PFSK-1 (cell line): ENCODE measurements at regions not wholly inside any gene's neighbourhood (a gene's known extent, or its start where the extent isn't known, plus 50 kb on each side); places are given as distances from the start of the nearest gene placed in this dataset.

Experiments
- FOXP2 ChIP-seq: optimal IDR thresholded peaks from 2 replicates; pipeline ENCODE3; 2011; ENCODE audit warnings: borderline replicate concordance, control low read depth, inconsistent platforms; ENCODE audit not compliant: insufficient read depth; ENCODE audit errors: extremely low read length, extremely low read depth
- POLR2AphosphoS5 ChIP-seq: IDR thresholded peaks from 2 replicates; pipeline ENCODE4 v1.6.1; 2012; ENCODE audit warnings: low read depth, mild to moderate bottlenecking, control low read depth, low read length, moderate library complexity
- SIN3A ChIP-seq: IDR thresholded peaks from 2 replicates; pipeline ENCODE4 v1.6.1; 2012; ENCODE audit warnings: mild to moderate bottlenecking, low read length, moderate library complexity, borderline replicate concordance; ENCODE audit not compliant: insufficient read depth
- TAF1 ChIP-seq: IDR thresholded peaks from 2 replicates; pipeline ENCODE4 v1.6.1; 2012; ENCODE audit warnings: low read length, control low read depth, borderline replicate concordance; ENCODE audit not compliant: insufficient read depth
- TF ChIP-seq, protein P1 (sequence below), 2 experiments: IDR thresholded peaks; 2 replicates each; pipeline versions ENCODE4 v1.6.1 to v1.8.0; 2011 to 2012; ENCODE audit warnings: low read depth in 2 of 2, low read length in 2 of 2, control low read depth in 1 of 2, inconsistent platforms in 1 of 2, mild to moderate bottlenecking in 1 of 2, moderate library complexity in 1 of 2; ENCODE audit not compliant: insufficient read depth in 1 of 2

DNA sequence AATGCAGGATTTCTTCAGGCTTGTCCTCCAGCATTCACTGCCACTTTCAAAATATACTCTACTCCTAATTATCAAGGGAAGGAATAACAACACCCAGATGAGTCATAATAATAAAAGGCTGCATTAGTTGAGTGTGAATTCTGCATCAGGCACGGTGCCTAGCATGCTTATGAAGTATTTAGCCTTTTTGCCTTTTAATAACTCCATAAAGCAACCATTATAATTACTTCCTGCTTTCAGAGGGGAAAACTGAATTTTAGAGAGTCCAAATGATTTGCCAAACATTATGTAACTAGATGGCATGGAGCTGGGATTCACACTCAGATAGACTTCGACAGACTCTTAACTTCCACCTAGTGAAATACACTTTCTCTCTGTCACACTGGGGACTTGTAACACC, 2365.5 kb downstream of the PCDH7 start:
- no peak for TF ChIP-seq TAF1
- TF ChIP-seq, protein P1, sequence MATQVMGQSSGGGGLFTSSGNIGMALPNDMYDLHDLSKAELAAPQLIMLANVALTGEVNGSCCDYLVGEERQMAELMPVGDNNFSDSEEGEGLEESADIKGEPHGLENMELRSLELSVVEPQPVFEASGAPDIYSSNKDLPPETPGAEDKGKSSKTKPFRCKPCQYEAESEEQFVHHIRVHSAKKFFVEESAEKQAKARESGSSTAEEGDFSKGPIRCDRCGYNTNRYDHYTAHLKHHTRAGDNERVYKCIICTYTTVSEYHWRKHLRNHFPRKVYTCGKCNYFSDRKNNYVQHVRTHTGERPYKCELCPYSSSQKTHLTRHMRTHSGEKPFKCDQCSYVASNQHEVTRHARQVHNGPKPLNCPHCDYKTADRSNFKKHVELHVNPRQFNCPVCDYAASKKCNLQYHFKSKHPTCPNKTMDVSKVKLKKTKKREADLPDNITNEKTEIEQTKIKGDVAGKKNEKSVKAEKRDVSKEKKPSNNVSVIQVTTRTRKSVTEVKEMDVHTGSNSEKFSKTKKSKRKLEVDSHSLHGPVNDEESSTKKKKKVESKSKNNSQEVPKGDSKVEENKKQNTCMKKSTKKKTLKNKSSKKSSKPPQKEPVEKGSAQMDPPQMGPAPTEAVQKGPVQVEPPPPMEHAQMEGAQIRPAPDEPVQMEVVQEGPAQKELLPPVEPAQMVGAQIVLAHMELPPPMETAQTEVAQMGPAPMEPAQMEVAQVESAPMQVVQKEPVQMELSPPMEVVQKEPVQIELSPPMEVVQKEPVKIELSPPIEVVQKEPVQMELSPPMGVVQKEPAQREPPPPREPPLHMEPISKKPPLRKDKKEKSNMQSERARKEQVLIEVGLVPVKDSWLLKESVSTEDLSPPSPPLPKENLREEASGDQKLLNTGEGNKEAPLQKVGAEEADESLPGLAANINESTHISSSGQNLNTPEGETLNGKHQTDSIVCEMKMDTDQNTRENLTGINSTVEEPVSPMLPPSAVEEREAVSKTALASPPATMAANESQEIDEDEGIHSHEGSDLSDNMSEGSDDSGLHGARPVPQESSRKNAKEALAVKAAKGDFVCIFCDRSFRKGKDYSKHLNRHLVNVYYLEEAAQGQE (IDR thresholded peaks at IDR 0.05; ENCODE audit: insufficient read depth in 1 of 2, low read depth in 2 of 2, low read length in 2 of 2) = no peak
- TF ChIP-seq POLR2AphosphoS5 = no peak
- TF ChIP-seq SIN3A = no peak
- no peak for TF ChIP-seq FOXP2
